GM18861 (cell line): ENCODE measurements at regions not wholly inside any gene's neighbourhood (a gene's known extent, or its start where the extent isn't known, plus 50 kb on each side); places are given as distances from the start of the nearest gene placed in this dataset.
"Not testable (repeated sequence)": the region's sequence is repeated elsewhere in the genome, so short reads cannot be mapped to it uniquely, and the experiment has no call there.

Source experiments
- ATAC-seq: cut with Tn5 transposase; IDR thresholded peaks from one replicate; pipeline ENCODE4 v1.9.1; 2021; ENCODE audit not compliant: unreplicated experiment

DNA sequence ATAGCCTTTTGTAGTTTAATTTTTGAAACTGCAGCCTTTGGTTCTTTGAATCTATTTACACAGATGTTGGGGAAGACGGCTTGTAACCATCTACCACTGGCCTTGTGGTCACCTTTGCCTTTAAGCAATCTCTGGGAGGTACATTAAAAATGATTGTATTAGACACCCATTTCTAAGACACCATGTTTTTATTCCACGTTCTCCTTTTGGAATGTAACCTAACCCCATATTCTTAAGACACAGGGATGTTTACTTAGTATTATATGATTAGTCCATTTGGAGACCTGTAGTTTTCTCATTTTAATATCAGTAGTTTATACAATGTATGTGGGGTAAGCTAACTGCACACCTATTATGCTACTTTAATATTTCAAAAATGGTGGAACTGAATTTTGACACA, 175.1 kb upstream of the PLSCR5 start:
- ATAC-seq: no peak

- ATAC-seq: no peak
These were observed 172.8 kb upstream of the PLSCR5 start for GRCh38 chr3:146777941-146778340.

DNA sequence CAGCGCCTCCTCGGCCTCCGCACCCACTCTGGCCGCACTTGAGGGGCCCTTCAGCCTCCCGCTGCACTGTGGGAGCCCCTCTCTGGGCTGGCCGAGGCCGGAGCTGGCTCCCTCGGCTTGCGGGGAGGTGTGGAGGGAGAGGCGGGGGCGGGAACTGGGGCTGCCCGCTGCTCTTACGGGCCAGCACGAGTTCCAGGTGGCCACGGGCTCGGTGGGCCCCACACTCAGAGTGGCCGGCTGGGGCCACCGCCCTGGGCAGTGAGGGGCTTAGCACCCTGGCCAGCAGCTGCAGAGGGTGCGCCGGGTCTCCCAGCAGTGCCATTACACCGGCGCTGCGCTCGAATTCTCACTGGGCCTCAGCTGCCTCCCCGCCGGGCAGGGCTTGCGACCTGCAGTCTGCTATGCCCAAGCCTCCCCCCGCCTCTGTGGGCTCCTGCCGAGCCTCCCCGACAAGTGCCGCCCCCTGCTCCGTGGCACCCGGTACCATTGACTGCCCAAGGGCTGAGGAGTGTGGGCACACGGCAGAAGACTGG, 167.1 kb upstream of the PLSCR5 start:
- ATAC-seq: no peak

DNA sequence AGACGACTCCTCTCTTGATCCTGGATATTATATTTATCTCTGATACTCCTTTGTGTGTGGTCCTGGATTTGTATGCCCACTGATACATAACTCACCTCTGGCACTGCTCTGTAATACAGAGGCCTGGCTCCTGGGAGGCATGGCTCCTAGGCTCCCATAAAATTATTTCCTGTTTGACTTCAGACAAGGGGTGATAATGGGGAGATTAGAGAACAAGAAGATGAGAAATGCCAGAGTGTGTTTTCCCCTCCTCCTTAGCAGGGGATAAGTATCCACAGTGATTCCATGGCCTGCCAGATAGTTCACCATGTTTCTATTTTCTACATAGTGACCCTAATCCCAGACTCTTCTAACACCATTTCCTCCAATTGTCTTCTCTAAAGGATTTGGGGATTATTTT, 165.7 kb upstream of the PLSCR5 start:
- ATAC-seq: no peak

- ATAC-seq: no peak
These were observed 165.2 kb upstream of the PLSCR5 start for GRCh38 chr3:146770301-146770700.

GRCh38 chr3:146757759-146758158, 152.6 kb upstream of the PLSCR5 start:
- ATAC-seq: no peak

GRCh38 chr3:146750196-146750595, 145.1 kb upstream of the PLSCR5 start:
- no peak for ATAC-seq

- no peak for ATAC-seq
These were observed 142.8 kb upstream of the PLSCR5 start for GRCh38 chr3:146747928-146748327.

- ATAC-seq: no peak
These were observed 141.9 kb upstream of the PLSCR5 start for GRCh38 chr3:146747051-146747450.

DNA sequence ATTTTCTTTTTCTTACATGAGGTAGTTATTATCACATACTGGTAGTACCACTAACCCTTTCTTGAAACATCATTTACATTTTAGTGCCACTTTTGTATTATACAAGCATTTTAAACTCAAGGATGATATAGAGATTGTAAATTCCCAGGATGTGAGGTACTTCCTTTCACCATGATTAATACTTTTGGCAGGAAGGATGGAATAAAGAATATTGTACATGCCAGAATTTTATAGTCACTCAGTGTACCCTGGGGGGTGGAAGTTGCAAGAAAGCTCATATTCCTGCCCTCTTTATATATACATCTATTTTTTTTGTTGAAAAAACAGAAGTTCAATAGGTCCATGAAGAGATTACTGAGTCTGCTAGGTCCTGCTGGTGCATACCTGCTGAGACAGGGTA, 141.0 kb upstream of the PLSCR5 start:
- no peak for ATAC-seq

GRCh38 chr3:146739203-146739671, 134.1 kb upstream of the PLSCR5 start:
- ATAC-seq: no peak

DNA sequence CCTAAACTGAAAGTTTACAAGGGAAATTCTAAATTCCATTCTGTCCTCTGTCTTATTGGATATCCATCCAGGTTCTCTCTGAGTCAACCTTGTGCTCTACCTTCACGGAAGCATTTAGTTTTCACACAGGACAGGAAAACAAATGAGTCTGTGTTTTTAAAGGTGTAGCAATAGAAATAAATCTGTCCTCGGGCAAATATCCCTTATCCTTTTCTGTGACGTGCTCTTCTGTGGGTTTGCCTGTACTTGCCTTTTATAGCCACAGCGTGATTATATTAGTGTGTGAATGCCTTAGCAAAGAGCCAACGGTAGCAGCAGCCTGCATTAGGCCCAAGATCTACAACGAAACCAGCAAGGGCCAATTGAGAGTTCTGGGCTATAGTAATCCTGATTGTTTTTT, 127.2 kb upstream of the PLSCR5 start:
- no peak for ATAC-seq

GRCh38 chr3:146715170-146715569, 110.0 kb upstream of the PLSCR5 start:
- ATAC-seq: no peak

GRCh38 chr3:146712806-146713205, 107.7 kb upstream of the PLSCR5 start:
- ATAC-seq: no peak

GRCh38 chr3:146709969-146710368, 104.8 kb upstream of the PLSCR5 start:
- no peak for ATAC-seq

- no peak for ATAC-seq
These were observed 100.1 kb upstream of the PLSCR5 start for GRCh38 chr3:146705225-146705624.

GRCh38 chr3:146702237-146702636, 97.1 kb upstream of the PLSCR5 start:
- ATAC-seq: no peak

DNA sequence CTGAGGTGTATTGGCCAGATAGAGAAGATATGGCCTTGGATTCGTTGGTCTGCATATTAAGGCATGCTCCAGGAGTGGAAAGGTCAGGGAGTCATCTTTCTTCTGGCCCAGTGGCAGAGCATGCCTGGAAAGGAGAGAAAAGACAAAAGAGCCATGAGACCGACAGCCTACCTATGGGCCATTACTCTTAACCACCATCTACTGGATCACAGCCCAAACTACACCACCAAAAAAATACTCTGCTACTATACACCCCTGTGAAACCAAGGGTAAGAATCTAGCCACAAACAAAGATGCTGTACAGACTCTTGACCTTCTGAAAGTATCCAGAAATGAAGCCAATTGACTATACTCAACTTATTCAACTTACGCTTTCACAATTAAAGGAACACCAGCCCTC, 96.1 kb upstream of the PLSCR5 start:
- ATAC-seq: no peak

DNA sequence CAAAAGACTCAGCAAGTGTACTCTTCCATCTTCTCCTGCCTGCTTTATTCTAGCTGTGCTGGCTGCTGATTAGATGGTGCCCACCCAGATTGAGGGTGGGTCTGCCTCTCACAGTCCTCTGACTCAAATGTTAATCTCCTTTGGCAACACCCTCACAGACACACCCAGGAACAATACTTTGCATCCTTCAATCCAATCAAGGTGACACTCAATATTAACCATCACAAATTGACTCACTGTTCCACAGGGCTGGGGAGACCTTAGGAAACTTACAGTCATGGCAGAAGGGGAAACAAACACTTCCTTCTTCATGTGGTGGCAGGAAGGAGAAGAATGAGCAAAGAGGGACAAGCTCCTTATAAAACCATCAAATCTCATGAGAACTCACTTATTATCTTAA, 94.9 kb upstream of the PLSCR5 start:
- not testable (repeated sequence) for ATAC-seq

GRCh38 chr3:146692254-146692653, 87.1 kb upstream of the PLSCR5 start:
- no peak for ATAC-seq

GRCh38 chr3:146685050-146685814, 80.1 kb upstream of the PLSCR5 start:
- ATAC-seq: no peak

DNA sequence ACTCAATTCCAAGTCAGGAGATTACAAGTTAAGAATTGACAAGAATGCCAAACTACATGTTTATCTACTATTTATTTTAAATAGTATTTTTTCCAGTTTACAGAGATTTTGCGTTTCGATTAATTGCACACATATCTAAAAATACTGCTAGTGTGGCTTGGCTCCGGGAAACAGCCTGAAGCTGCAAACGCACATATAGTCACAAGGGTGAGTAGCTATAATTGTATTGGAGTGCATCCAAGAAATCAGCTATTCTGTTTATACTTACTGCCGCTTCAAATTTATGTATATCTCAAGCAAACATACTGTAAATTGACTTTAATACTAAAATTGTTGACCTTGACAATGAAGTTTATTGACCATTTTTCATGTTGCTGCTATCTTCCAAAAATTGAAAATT, 77.0 kb upstream of the PLSCR5 start:
- ATAC-seq: no peak

GRCh38 chr3:146680617-146681016, 75.5 kb upstream of the PLSCR5 start:
- ATAC-seq: no peak
